HCT116 (cell line): ENCODE measurements at regions not wholly inside any gene's neighbourhood (a gene's known extent, or its start where the extent isn't known, plus 50 kb on each side); places are given as distances from the start of the nearest gene placed in this dataset.

Experiments used
- ATAC-seq: fragments of 200-7000 bp; cut with Tn5 transposase; 2 replicates; pipeline ENCODE4 v1.9.1; 2020; ENCODE audit warnings: mild to moderate bottlenecking, moderate library complexity
- BruUV-seq: library from RNA; stranded (reverse); fragments of 400-500 nt; replicated peaks from 2 replicates; lab custom pipeline; 2021; lab: Mats Ljungman, UMichigan
- CTCF ChIA-PET: fragments of 300-600 bp; sonication (Branson Sonifier 250); formaldehyde crosslinking; loops from one replicate; lab custom pipeline; 2021; ENCODE audit warnings: antibody characterized with exemption; lab: Charles Lee
- POLR2A ChIA-PET: fragments of 300-600, 350-600 bp; sonication (Branson Sonifier 250); formaldehyde crosslinking; loops from one replicate; lab custom pipeline; 2021; ENCODE audit warnings: antibody characterized with exemption; lab: Charles Lee
- RAD21 ChIA-PET, 2 experiments: fragments of 300-600 bp; sonication (Branson Sonifier 250); formaldehyde crosslinking; loops; one replicate each; lab custom pipeline; 2023; ENCODE audit warnings: low total read pairs in 2 of 2; ENCODE audit not compliant: uncharacterized antibody in 2 of 2, unreplicated experiment in 2 of 2, low non-redundant PET in 1 of 2; lab: Charles Lee
- DNase-seq: peaks from one replicate; pipeline ENCODE4 v3.0.0-alpha.2; 2010; ENCODE audit warnings: low read depth, low spot score
- H2AFZ ChIP-seq: fragments of 200-600 bp; shearing (Covaris generic), sonication (generic); 2 replicates; pipeline ENCODE4 v1.6.1; 2017; ENCODE audit warnings: low read depth, mixed run types, mixed read lengths, antibody characterized with exemption, low read length; ENCODE audit not compliant: poor library complexity, severe bottlenecking
- H3K27ac ChIP-seq: 2 replicates; pipeline ENCODE4 v1.5.1; 2012; ENCODE audit warnings: low read depth, low read length
- H3K27me3 ChIP-seq: fragments of 200-600 bp; sonication (generic); 2 replicates; pipeline ENCODE4 v1.6.1; 2016; ENCODE audit warnings: mixed run types, low read length, mixed read lengths; ENCODE audit not compliant: insufficient read depth
- H3K36me3 ChIP-seq, 2 experiments: fragments of 200-500 bp in 1 of 2; fragments of 200-600 bp in 1 of 2; sonication (Bioruptor generic) in 1 of 2; sonication (generic) in 1 of 2; 2 replicates each; pipeline versions ENCODE4 v1.5.1 to v1.6.1; 2014 to 2016; ENCODE audit warnings: low read length in 2 of 2, inconsistent platforms in 1 of 2, mixed read lengths in 1 of 2, mixed run types in 1 of 2; ENCODE audit not compliant: insufficient read depth in 2 of 2, control insufficient read depth in 1 of 2
- H3K4me1 ChIP-seq, 2 experiments: fragments of 200-600 bp in 1 of 2; sonication (generic) in 1 of 2; 2 replicates each; pipeline versions ENCODE4 v1.5.1 to v1.6.1; 2012 to 2017; ENCODE audit warnings: low read length in 2 of 2, inconsistent platforms in 1 of 2, mild to moderate bottlenecking in 1 of 2, mixed read lengths in 1 of 2, mixed run types in 1 of 2, moderate library complexity in 1 of 2; ENCODE audit not compliant: insufficient read depth in 2 of 2, control insufficient read depth in 1 of 2
- H3K4me2 ChIP-seq: fragments of 200-600 bp; sonication (generic); 2 replicates; pipeline ENCODE4 v1.6.1; 2017; ENCODE audit warnings: mixed run types, low read length, mixed read lengths
- H3K4me3 ChIP-seq, 2 experiments: fragments of 200-600 bp in 1 of 2; sonication (generic) in 1 of 2; replicated peaks in 1 of 2; 2 replicates each; pipeline ENCODE4 v1.5.1; 2011 to 2016; ENCODE audit warnings: low read length in 2 of 2, control low read depth in 1 of 2, low read depth in 1 of 2, mild to moderate bottlenecking in 1 of 2, mixed read lengths in 1 of 2, mixed run types in 1 of 2
- H3K79me2 ChIP-seq: fragments of 200-600 bp; sonication (generic); 2 replicates; pipeline ENCODE4 v1.6.1; 2017; ENCODE audit warnings: mild to moderate bottlenecking, mixed run types, low read length, moderate library complexity, mixed read lengths; ENCODE audit not compliant: insufficient read depth
- H3K9ac ChIP-seq: fragments of 200-600 bp; sonication (generic); 2 replicates; pipeline ENCODE4 v1.6.1; 2016; ENCODE audit warnings: low read length, mixed read lengths
- H3K9me2 ChIP-seq: fragments of 200-600 bp; sonication (generic), shearing (Covaris generic); 2 replicates; pipeline ENCODE4 v1.6.1; 2017; ENCODE audit warnings: mixed run types, mild to moderate bottlenecking, moderate library complexity; ENCODE audit not compliant: insufficient read depth
- H3K9me3 ChIP-seq, 2 experiments: fragments of 200-500 bp in 1 of 2; fragments of 200-600 bp in 1 of 2; sonication (Bioruptor generic) in 1 of 2; sonication (generic) in 1 of 2; 2 replicates each; pipeline ENCODE4 v1.6.1; 2014 to 2017; ENCODE audit warnings: low read length in 2 of 2, mixed read lengths in 2 of 2, inconsistent platforms in 1 of 2, low read depth in 1 of 2, mild to moderate bottlenecking in 1 of 2, mixed run types in 1 of 2, moderate library complexity in 1 of 2; ENCODE audit not compliant: control insufficient read depth in 1 of 2, insufficient read depth in 1 of 2
- H4K20me1 ChIP-seq: fragments of 200-600 bp; sonication (generic), shearing (Covaris generic); 2 replicates; pipeline ENCODE4 v1.6.1; 2017; ENCODE audit warnings: mixed run types, mild to moderate bottlenecking, moderate library complexity; ENCODE audit not compliant: insufficient read depth
- CBX3 ChIP-seq: IDR thresholded peaks from 2 replicates; pipeline ENCODE4 v1.6.1; 2012; ENCODE audit warnings: low read depth
- CEBPB ChIP-seq: IDR thresholded peaks from 2 replicates; pipeline ENCODE4 v1.6.1; 2012; ENCODE audit warnings: low read depth
- ELF1 ChIP-seq: IDR thresholded peaks from 2 replicates; pipeline ENCODE4 v1.6.1; 2012; ENCODE audit warnings: low read depth, borderline replicate concordance
- FOSL1 ChIP-seq: IDR thresholded peaks from 2 replicates; pipeline ENCODE4 v1.6.1; 2012; ENCODE audit warnings: low read depth
- JUND ChIP-seq: IDR thresholded peaks from 2 replicates; pipeline ENCODE4 v1.6.1; 2012
- MAX ChIP-seq: IDR thresholded peaks from 2 replicates; pipeline ENCODE4 v1.6.1; 2012
- POLR2A ChIP-seq: IDR thresholded peaks from 2 replicates; pipeline ENCODE4 v1.7.0; 2011; ENCODE audit warnings: borderline replicate concordance; ENCODE audit not compliant: insufficient read depth, insufficient read length; ENCODE audit errors: extremely low read depth
- POLR2AphosphoS5 ChIP-seq: IDR thresholded peaks from 2 replicates; pipeline ENCODE4 v1.6.1; 2011; ENCODE audit warnings: mild to moderate bottlenecking, low read depth, low read length, moderate library complexity
- REST ChIP-seq: IDR thresholded peaks from 2 replicates; pipeline ENCODE4 v1.6.1; 2012; ENCODE audit warnings: low read depth
- SRF ChIP-seq: IDR thresholded peaks from 2 replicates; pipeline ENCODE4 v1.6.1; 2012; ENCODE audit warnings: low read depth
- TCF7L2 ChIP-seq: IDR thresholded peaks from 2 replicates; pipeline ENCODE4 v1.7.0; 2011; ENCODE audit warnings: borderline replicate concordance, inconsistent platforms; ENCODE audit not compliant: insufficient read depth, insufficient read length; ENCODE audit errors: extremely low read depth
- YY1 ChIP-seq: IDR thresholded peaks from 2 replicates; pipeline ENCODE4 v1.6.1; 2011; ENCODE audit warnings: low read length, low read depth, moderate library complexity, mild to moderate bottlenecking; ENCODE audit not compliant: insufficient replicate concordance; ENCODE audit errors: extremely low read depth
- ZBTB33 ChIP-seq: IDR thresholded peaks from 2 replicates; pipeline ENCODE4 v1.6.1; 2011; ENCODE audit warnings: mild to moderate bottlenecking, low read length, moderate library complexity; ENCODE audit not compliant: insufficient replicate concordance; ENCODE audit errors: extremely low read depth
- ZFX ChIP-seq: fragments of 450-650 bp; IDR thresholded peaks from 2 replicates; pipeline ENCODE4 v1.6.1; 2017
- intact Hi-C: fragments of 100-400 bp; cut with micrococcal nuclease; formaldehyde crosslinking; loops from 2 replicates; pipeline ENCODE4 v1.10.0; 2022

GRCh38 chr18:47716632-47717185 lies 213.8 kb downstream of the SMAD2 start (continued):
- no peak for TF ChIP-seq POLR2AphosphoS5
- TF ChIP-seq JUND, result no peak
- TF ChIP-seq FOSL1, result no peak
- TF ChIP-seq MAX, result no peak
- no peak for TF ChIP-seq ELF1
- TF ChIP-seq POLR2A, result no peak
- TF ChIP-seq YY1, result no peak

GRCh38 chr18:47710451-47710850 lies 220.0 kb downstream of the SMAD2 start:
- Histone ChIP-seq H3K27ac (no peak overlapping the region), H3K4me2 (no peak overlapping the region), H4K20me1 (no peaks in the 10 kb centered on the region), H3K27me3 (peaks cover 30% of the 10 kb centered on the region; the same call in 1 of the 2 replicates), H2AFZ (no peak overlapping the region), H3K4me1 (no peaks in the 10 kb centered on the region), H3K9me2 (no peaks in the 10 kb centered on the region; the same call in 1 of the 2 replicates), H3K36me3 (no peaks in the 10 kb centered on the region), H3K4me3 (no peak overlapping the region), H3K9ac (no peak overlapping the region), H3K79me2 (no peaks in the 10 kb centered on the region), H3K9me3 (no peaks in the 10 kb centered on the region)
- ChIA-PET CTCF (no interaction called here), POLR2A (no interaction called here), RAD21 (no interaction called here)
- intact Hi-C loops, result no loop called here
- no peak for TF ChIP-seq TCF7L2
- TF ChIP-seq CEBPB, result no peak
- no peak for TF ChIP-seq FOSL1
- no peak for TF ChIP-seq ZBTB33
- TF ChIP-seq SRF, result no peak
- TF ChIP-seq CBX3, result no peak
- no peak for TF ChIP-seq ZFX
- TF ChIP-seq REST, result no peak
- BruUV-seq, result no TSS peak
- DNase-seq, result no peak
- no peak for ATAC-seq
